Aorta (tissue), 5 donors: ENCODE measurements at regions not wholly inside any gene's neighbourhood (a gene's known extent, or its start where the extent isn't known, plus 50 kb on each side); places are given as distances from the start of the nearest gene placed in this dataset.

ENCODE experiments used
- ATAC-seq: fragments of 200-7000 bp; cut with Tn5 transposase; one replicate; pipeline ENCODE4 v1.9.1; 2022; ENCODE audit warnings: moderate library complexity; ENCODE audit not compliant: low FRiP score
- DNase-seq, 2 donors: peaks; one replicate each; pipeline ENCODE4 v3.0.0-alpha.2; 2020
- H3K27ac ChIP-seq, 2 donors: one replicate each; pipeline ENCODE4 v1.5.1; 2013; ENCODE audit warnings: low read length in 2 of 2, mild to moderate bottlenecking in 2 of 2, moderate library complexity in 2 of 2, control low read depth in 1 of 2, inconsistent platforms in 1 of 2, low read depth in 1 of 2
- H3K27me3 ChIP-seq, 2 donors: one replicate each; pipeline ENCODE4 v1.6.1; 2013; ENCODE audit warnings: control low read depth in 1 of 2, low read length in 1 of 2, mild to moderate bottlenecking in 1 of 2, moderate library complexity in 1 of 2; ENCODE audit not compliant: insufficient read depth in 2 of 2, control insufficient read depth in 1 of 2
- H3K36me3 ChIP-seq, 2 donors: one replicate each; pipeline ENCODE4 v1.6.1; 2013; ENCODE audit warnings: control low read depth in 1 of 2, low read length in 1 of 2, mild to moderate bottlenecking in 1 of 2; ENCODE audit not compliant: insufficient read depth in 2 of 2, control insufficient read depth in 1 of 2
- H3K4me1 ChIP-seq, 2 donors: one replicate each; pipeline ENCODE4 v1.6.1; 2013; ENCODE audit warnings: low read length in 2 of 2, control low read depth in 1 of 2, mild to moderate bottlenecking in 1 of 2, moderate library complexity in 1 of 2; ENCODE audit not compliant: insufficient read depth in 2 of 2, control insufficient read depth in 1 of 2
- H3K4me3 ChIP-seq, 2 donors: one replicate each; pipeline ENCODE4 v1.5.1; 2013; ENCODE audit warnings: low read length in 2 of 2, control low read depth in 1 of 2, mild to moderate bottlenecking in 1 of 2
- H3K9me3 ChIP-seq: one replicate; pipeline ENCODE4 v1.6.1; 2013; ENCODE audit warnings: mild to moderate bottlenecking, low read length; ENCODE audit not compliant: control insufficient read depth
- WGBS, 2 donors: extraction: QIAGEN DNeasy Blood & Tissue Kit; methylation state at CpG; one replicate each; pipeline ENCODE4 v1.1.7; 2013; 5-methylcytosine and 5-hydroxymethylcytosine counted together
- intact Hi-C, 2 donors: fragments of 100-400 bp; cut with DNase I; formaldehyde crosslinking; loops; one replicate each; pipeline versions ENCODE4 v1.14.2 to v1.15.0; 2022
- donor health status: healthy with polysubstance abuse.
- donor health status: Bipolar disorder and iron deficiency.
- donor health status: DM: no; HTN: no; CAD: no.
- donor health status: DM: no; HTN: no; CAD: no.
- donor health status: DM: yes; HTN: yes; CAD: no.

GRCh38 chr4:180617196-180617595 is 1626.0 kb upstream of the TENM3 start:
- intact Hi-C loops, result no loop called here
- Histone ChIP-seq H3K9me3 (no peaks in the 10 kb centered on the region), H3K4me1 (no peaks in the 10 kb centered on the region), H3K27me3 (no peaks in the 10 kb centered on the region), H3K27ac (no peak overlapping the region), H3K36me3 (no peaks in the 10 kb centered on the region), H3K4me3 (no peak overlapping the region)
- 76 to 78% methylated on average over 6 of the region's 6 CpGs for WGBS, 2 donors
- no peak for DNase-seq
- ATAC-seq, result no peak

GRCh38 chr4:180618396-180618795 is 1624.8 kb upstream of the TENM3 start:
- H3K27ac ChIP-seq, result no peak overlapping the region

GRCh38 chr4:180619440-180619839 is 1623.8 kb upstream of the TENM3 start:
- DNase-seq, result no peak
- WGBS, 2 donors, result 53 to 86% methylated on average over 3 of the region's 3 CpGs
- Histone ChIP-seq H3K4me1 (no peaks in the 10 kb centered on the region), H3K27ac (no peak overlapping the region), H3K27me3 (no peaks in the 10 kb centered on the region), H3K4me3 (no peak overlapping the region), H3K9me3 (no peaks in the 10 kb centered on the region), H3K36me3 (no peaks in the 10 kb centered on the region)
- intact Hi-C loops, result no loop called here
- no peak for ATAC-seq

More at GRCh38 chr4:180618396-180618795, 1624.8 kb upstream of the TENM3 start:
- intact Hi-C loops, result no loop called here
- 87 to 93% methylated on average over 4 of the region's 4 CpGs for WGBS, 2 donors
- Histone ChIP-seq H3K4me3 (no peak overlapping the region), H3K36me3 (no peaks in the 10 kb centered on the region), H3K4me1 (no peaks in the 10 kb centered on the region), H3K27me3 (no peaks in the 10 kb centered on the region), H3K9me3 (no peaks in the 10 kb centered on the region)
- ATAC-seq, result no peak
- DNase-seq, result no peak

- intact Hi-C loops, result no loop called here
- H3K4me1 ChIP-seq, result no peaks in the 10 kb centered on the region
- no peaks in the 10 kb centered on the region for H3K36me3 ChIP-seq
- H3K27me3 ChIP-seq, result no peaks in the 10 kb centered on the region
- no peaks in the 10 kb centered on the region for H3K9me3 ChIP-seq
- no peak overlapping the region for H3K27ac ChIP-seq
- 78 to 89% methylated on average over 3 of the region's 3 CpGs for WGBS, 2 donors
- DNase-seq (no peak), ATAC-seq (no peak)
- no peak overlapping the region for H3K4me3 ChIP-seq
Observed at GRCh38 chr4:180622254-180622653, 1620.9 kb upstream of the TENM3 start.

- Histone ChIP-seq H3K27ac (no peak overlapping the region), H3K4me1 (no peaks in the 10 kb centered on the region), H3K36me3 (no peaks in the 10 kb centered on the region), H3K27me3 (no peaks in the 10 kb centered on the region), H3K4me3 (no peak overlapping the region), H3K9me3 (no peaks in the 10 kb centered on the region)
- intact Hi-C loops, result no loop called here
- 78 to 81% methylated on average over 3 of the region's 3 CpGs for WGBS, 2 donors
- no peak for ATAC-seq
- DNase-seq, result no peak
Observed at GRCh38 chr4:180625653-180626052, 1617.5 kb upstream of the TENM3 start.

- ATAC-seq, result no peak
- DNase-seq, result no peak
- Histone ChIP-seq H3K9me3 (no peaks in the 10 kb centered on the region), H3K27me3 (no peaks in the 10 kb centered on the region), H3K4me1 (no peaks in the 10 kb centered on the region), H3K27ac (no peak overlapping the region), H3K36me3 (no peaks in the 10 kb centered on the region), H3K4me3 (no peak overlapping the region)
- 52 to 54% methylated on average over 3 of the region's 3 CpGs for WGBS, 2 donors
- intact Hi-C loops, result no loop called here
Observed at GRCh38 chr4:180630012-180630665, 1613.1 kb upstream of the TENM3 start.

- no peaks in the 10 kb centered on the region for H3K36me3 ChIP-seq
- DNase-seq (no peak), ATAC-seq (no peak)
- no peak overlapping the region for H3K27ac ChIP-seq
- H3K4me3 ChIP-seq, result no peak overlapping the region
- no peaks in the 10 kb centered on the region for H3K4me1 ChIP-seq
- intact Hi-C loops, result no loop called here
- WGBS, 2 donors, result 0 to 10% methylated on average over 1 of the region's 1 CpG
- H3K27me3 ChIP-seq, result no peaks in the 10 kb centered on the region
- no peaks in the 10 kb centered on the region for H3K9me3 ChIP-seq
Observed at GRCh38 chr4:180634306-180634705, 1608.9 kb upstream of the TENM3 start.

- DNase-seq (no peak), ATAC-seq (no peak)
- no peaks in the 10 kb centered on the region for H3K36me3 ChIP-seq
- 70 to 74% methylated on average over 8 of the region's 8 CpGs for WGBS, 2 donors
- no peak overlapping the region for H3K4me3 ChIP-seq
- intact Hi-C loops, result no loop called here
- H3K27me3 ChIP-seq, result no peaks in the 10 kb centered on the region
- H3K4me1 ChIP-seq, result no peaks in the 10 kb centered on the region
- no peaks in the 10 kb centered on the region for H3K9me3 ChIP-seq
- no peak overlapping the region for H3K27ac ChIP-seq
Observed at GRCh38 chr4:180635281-180635680, 1607.9 kb upstream of the TENM3 start.

GRCh38 chr4:180636696-180637404 is 1606.4 kb upstream of the TENM3 start:
- intact Hi-C loops, result no loop called here
- ATAC-seq (no peak), DNase-seq (no peak)
- 30 to 40% methylated on average over 4 of the region's 4 CpGs for WGBS, 2 donors
- Histone ChIP-seq H3K27me3 (no peaks in the 10 kb centered on the region), H3K9me3 (no peaks in the 10 kb centered on the region), H3K4me1 (no peaks in the 10 kb centered on the region), H3K36me3 (no peaks in the 10 kb centered on the region), H3K4me3 (no peak overlapping the region), H3K27ac (no peak overlapping the region)
